GM21526 (cell line): ENCODE measurements at regions not wholly inside any gene's neighbourhood (a gene's known extent, or its start where the extent isn't known, plus 50 kb on each side); places are given as distances from the start of the nearest gene placed in this dataset.

Experiments
- ATAC-seq: cut with Tn5 transposase; IDR thresholded peaks from one replicate; pipeline ENCODE4 v1.9.1; 2021; ENCODE audit warnings: moderate library complexity; ENCODE audit not compliant: unreplicated experiment, low FRiP score

GRCh38 chr10:112080231-112080630, 103.3 kb downstream of the GPAM start:
- no peak for ATAC-seq

DNA sequence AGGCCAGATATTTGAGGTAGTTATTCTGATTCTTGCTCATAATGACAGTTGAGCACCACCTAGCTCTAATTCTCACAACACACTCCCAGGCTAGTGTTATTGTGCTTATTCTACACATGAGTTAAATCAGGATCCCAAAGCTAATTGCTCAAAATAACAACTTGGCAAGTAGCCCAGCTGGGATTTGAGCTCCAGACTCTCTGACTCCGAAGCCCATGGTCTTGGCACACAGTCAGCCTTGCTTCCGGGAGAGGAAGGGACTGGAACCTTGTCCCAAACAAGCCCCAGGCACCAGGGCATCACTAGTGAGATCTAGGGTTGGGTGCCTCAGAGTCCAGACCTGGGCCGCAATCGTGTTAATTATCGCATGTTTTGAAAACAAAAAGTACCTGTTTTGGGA, 101.4 kb downstream of the GPAM start:
- no peak for ATAC-seq

GRCh38 chr10:112083472-112083871, 100.1 kb downstream of the GPAM start:
- ATAC-seq = no peak

DNA sequence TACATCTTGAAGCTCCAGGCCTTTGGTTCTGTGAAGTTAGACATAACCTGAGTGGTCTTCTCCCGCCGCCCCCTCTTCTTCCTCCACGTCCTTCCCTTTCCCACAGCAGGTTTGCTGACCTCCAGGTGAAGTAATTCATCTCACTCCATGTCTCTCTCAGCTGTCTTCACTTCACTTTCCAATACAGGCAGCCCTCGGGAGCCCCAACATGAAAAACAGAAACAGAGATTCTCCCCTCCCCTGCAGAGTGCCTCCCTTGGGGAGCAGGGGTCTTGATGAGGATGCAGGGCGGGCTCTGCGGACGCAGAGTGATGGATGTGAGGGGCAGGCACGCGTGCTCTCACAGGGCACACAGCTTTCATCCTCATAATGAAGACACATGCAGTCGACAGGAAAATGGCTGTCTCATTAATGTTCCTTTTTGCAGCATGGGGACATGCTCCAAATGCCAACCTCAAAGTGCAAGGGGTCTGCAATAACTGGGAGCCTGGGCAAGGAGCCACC, 95.6 kb downstream of the GPAM start:
- no peak for ATAC-seq

- no peak for ATAC-seq
Observed at GRCh38 chr10:112091703-112092102, 91.9 kb downstream of the GPAM start.

GRCh38 chr10:112092519-112092918, 91.0 kb downstream of the GPAM start:
- no peak for ATAC-seq

DNA sequence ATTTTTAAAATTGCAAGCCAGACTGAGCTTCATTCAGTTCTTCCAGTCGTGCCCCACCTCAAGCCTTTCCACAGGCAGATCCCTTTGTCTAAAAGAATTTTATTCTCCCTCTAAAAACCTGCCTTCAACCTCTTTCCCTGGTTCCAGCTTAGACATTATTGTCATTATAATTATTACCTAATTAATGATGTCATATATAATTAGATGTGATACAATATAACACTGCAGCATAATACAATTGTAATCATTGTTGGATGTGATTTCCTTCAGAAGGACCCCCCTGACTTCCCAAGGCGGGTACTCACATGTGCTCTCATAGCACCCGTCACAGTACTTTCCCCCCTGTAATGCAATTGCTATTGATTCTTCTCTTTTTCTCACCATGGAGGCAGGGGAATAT, 88.6 kb downstream of the GPAM start:
- ATAC-seq = no peak

DNA sequence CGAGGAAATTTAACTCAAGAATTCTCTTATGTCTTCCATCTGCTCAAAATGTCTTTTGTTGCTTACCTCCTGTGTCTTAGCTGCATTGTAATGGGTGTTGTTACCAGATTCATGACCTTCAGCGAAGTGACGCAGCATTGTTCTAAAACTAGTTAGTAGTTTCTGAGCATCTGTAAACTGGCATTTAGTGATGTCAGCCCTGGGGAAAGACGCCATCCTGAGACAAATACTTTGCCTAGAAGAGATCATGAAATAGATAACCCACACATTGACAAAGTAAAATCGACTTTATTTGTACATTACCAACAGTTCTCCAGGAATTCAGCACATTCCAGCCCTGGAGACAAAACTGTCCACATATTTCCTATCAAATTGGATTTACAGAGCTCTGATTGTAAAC, 87.8 kb downstream of the GPAM start:
- no peak for ATAC-seq

- ATAC-seq = no peak
Observed at GRCh38 chr10:112098682-112099081, 84.9 kb downstream of the GPAM start.
